ENCODE measurements at regions not wholly inside any gene's neighbourhood (a gene's known extent, or its start where the extent isn't known, plus 50 kb on each side); places are given as distances from the start of the nearest gene placed in this dataset.

- DNase-seq (ENCODE audit: low spot score) (no peak), ATAC-seq (ENCODE audit: low read depth) (no peak)
- Histone ChIP-seq H3K9me3 (ENCODE audit: severe bottlenecking) (no peaks in the 10 kb centered on the region), H3K27ac (ENCODE audit: poor library complexity, severe bottlenecking) (no peak overlapping the region), H3K36me3 (ENCODE audit: low read depth) (no peaks in the 10 kb centered on the region), H3K27me3 (ENCODE audit: insufficient read depth, poor library complexity, severe bottlenecking) (no peaks in the 10 kb centered on the region), H3K4me3 (ENCODE audit: severe bottlenecking) (no peak overlapping the region), H3K4me1 (ENCODE audit: insufficient read depth, poor library complexity, severe bottlenecking) (no peaks in the 10 kb centered on the region)
- TF ChIP-seq CTCF (IDR thresholded peaks at IDR 0.05; ENCODE audit: poor library complexity, severe bottlenecking), result no peak
Observed at GRCh38 chr6:9334979-9335378, 899.6 kb upstream of the SLC35B3 start.

GRCh38 chr6:9332241-9332780 is 897.0 kb upstream of the SLC35B3 start:
- Histone ChIP-seq H3K9me3 (ENCODE audit: severe bottlenecking) (no peaks in the 10 kb centered on the region), H3K36me3 (ENCODE audit: low read depth) (no peaks in the 10 kb centered on the region), H3K4me3 (ENCODE audit: severe bottlenecking) (no peak overlapping the region), H3K4me1 (ENCODE audit: insufficient read depth, poor library complexity, severe bottlenecking) (no peaks in the 10 kb centered on the region), H3K27ac (ENCODE audit: poor library complexity, severe bottlenecking) (no peak overlapping the region), H3K27me3 (ENCODE audit: insufficient read depth, poor library complexity, severe bottlenecking) (no peaks in the 10 kb centered on the region)
- no peak for TF ChIP-seq CTCF (IDR thresholded peaks at IDR 0.05; ENCODE audit: poor library complexity, severe bottlenecking)
- ATAC-seq (ENCODE audit: low read depth), result no peak
- no peak for DNase-seq (ENCODE audit: low spot score)

- Histone ChIP-seq H3K36me3 (ENCODE audit: low read depth) (no peaks in the 10 kb centered on the region), H3K27ac (ENCODE audit: poor library complexity, severe bottlenecking) (no peak overlapping the region), H3K4me3 (ENCODE audit: severe bottlenecking) (no peak overlapping the region), H3K9me3 (ENCODE audit: severe bottlenecking) (no peaks in the 10 kb centered on the region), H3K4me1 (ENCODE audit: insufficient read depth, poor library complexity, severe bottlenecking) (no peaks in the 10 kb centered on the region), H3K27me3 (ENCODE audit: insufficient read depth, poor library complexity, severe bottlenecking) (no peaks in the 10 kb centered on the region)
- DNase-seq (ENCODE audit: low spot score) (no peak), ATAC-seq (ENCODE audit: low read depth) (no peak)
- TF ChIP-seq CTCF (IDR thresholded peaks at IDR 0.05; ENCODE audit: poor library complexity, severe bottlenecking), result no peak
Observed at GRCh38 chr6:9316831-9317230, 881.5 kb upstream of the SLC35B3 start.

- no peaks in the 10 kb centered on the region for H3K9me3 ChIP-seq (ENCODE audit: severe bottlenecking)
- no peak for TF ChIP-seq CTCF (IDR thresholded peaks at IDR 0.05; ENCODE audit: poor library complexity, severe bottlenecking)
- no peaks in the 10 kb centered on the region for H3K4me1 ChIP-seq (ENCODE audit: insufficient read depth, poor library complexity, severe bottlenecking)
- H3K4me3 ChIP-seq (ENCODE audit: severe bottlenecking), result no peak overlapping the region
- DNase-seq (ENCODE audit: low spot score), result no peak
- no peaks in the 10 kb centered on the region for H3K36me3 ChIP-seq (ENCODE audit: low read depth)
- no peak for ATAC-seq (ENCODE audit: low read depth)
- H3K27ac ChIP-seq (ENCODE audit: poor library complexity, severe bottlenecking), result no peak overlapping the region
- H3K27me3 ChIP-seq (ENCODE audit: insufficient read depth, poor library complexity, severe bottlenecking), result no peaks in the 10 kb centered on the region
Observed at GRCh38 chr6:9315966-9316650, 880.8 kb upstream of the SLC35B3 start.

GRCh38 chr6:9308284-9308683 is 872.9 kb upstream of the SLC35B3 start:
- DNase-seq (ENCODE audit: low spot score) (no peak), ATAC-seq (ENCODE audit: low read depth) (no peak)
- TF ChIP-seq CTCF (IDR thresholded peaks at IDR 0.05; ENCODE audit: poor library complexity, severe bottlenecking), result no peak
- Histone ChIP-seq H3K4me3 (ENCODE audit: severe bottlenecking) (no peak overlapping the region), H3K27me3 (ENCODE audit: insufficient read depth, poor library complexity, severe bottlenecking) (no peaks in the 10 kb centered on the region), H3K9me3 (ENCODE audit: severe bottlenecking) (no peaks in the 10 kb centered on the region), H3K4me1 (ENCODE audit: insufficient read depth, poor library complexity, severe bottlenecking) (no peaks in the 10 kb centered on the region), H3K27ac (ENCODE audit: poor library complexity, severe bottlenecking) (no peak overlapping the region), H3K36me3 (ENCODE audit: low read depth) (no peaks in the 10 kb centered on the region)
